ENCODE measurements at regions not wholly inside any gene's neighbourhood (a gene's known extent, or its start where the extent isn't known, plus 50 kb on each side); places are given as distances from the start of the nearest gene placed in this dataset.
"Not testable (repeated sequence)": the region's sequence is repeated elsewhere in the genome, so short reads cannot be mapped to it uniquely, and the experiment has no call there.

DNA sequence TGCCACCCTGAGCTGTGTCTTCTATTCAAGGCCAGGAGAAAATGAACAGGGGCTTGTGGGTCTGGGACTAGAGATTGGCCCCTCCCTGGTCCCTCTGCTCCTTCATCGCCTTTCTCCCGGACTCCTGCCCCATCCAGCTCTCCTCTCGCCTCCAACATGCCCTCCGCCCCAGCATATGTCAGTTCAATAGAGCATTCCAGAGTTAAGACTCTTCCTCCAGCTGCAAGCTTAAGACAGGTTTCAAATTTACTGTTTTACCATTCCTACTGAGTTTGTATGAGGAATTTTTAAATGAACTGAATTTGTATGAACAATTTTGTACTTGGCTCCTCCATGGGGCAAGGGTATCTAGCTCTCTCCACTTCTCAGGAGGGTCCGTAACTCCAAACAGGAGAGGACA lies 195.6 kb downstream of the TBC1D2B start:
- DNase-seq = no peak

DNA sequence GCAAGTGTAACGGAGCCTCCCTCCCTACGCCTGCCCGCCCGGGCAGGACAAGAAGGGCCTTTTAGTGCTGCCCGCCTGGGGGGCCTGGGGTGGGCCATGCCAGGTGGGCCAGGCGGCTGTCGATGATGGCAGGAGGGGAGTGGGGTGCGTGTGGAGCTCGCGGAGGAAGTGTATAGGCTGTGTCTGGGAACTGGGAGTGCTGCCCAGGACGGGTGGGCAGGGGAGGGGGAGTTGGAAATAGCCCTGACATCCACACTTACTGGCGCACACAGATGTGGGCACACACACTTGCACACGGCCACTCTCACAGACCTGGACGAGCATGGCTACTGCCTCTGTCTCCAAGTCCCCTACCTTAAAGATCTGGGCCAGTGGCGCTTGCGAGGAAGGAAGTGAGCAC lies 196.0 kb downstream of the TBC1D2B start:
- DNase-seq = not testable (repeated sequence)

DNA sequence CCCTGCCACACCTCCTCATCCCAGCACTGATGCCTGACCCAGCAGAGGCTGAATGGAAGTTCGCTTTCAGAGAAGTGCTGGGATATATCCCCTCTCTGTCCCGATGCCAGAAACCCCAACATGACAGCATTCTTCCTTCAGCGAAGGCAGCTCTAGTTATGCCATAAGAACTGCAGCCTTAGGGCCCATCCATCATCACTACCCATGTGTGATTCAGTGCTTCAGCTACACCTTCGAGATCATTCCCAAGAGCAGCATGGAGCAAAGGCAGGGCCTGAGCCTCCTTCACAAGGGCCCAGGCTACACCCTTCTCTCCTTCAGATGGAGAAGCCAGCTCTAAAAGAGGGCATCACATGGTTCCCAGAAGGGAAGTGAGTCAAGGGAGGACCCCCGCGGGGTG lies 198.0 kb downstream of the TBC1D2B start:
- DNase-seq = not testable (repeated sequence)

DNA sequence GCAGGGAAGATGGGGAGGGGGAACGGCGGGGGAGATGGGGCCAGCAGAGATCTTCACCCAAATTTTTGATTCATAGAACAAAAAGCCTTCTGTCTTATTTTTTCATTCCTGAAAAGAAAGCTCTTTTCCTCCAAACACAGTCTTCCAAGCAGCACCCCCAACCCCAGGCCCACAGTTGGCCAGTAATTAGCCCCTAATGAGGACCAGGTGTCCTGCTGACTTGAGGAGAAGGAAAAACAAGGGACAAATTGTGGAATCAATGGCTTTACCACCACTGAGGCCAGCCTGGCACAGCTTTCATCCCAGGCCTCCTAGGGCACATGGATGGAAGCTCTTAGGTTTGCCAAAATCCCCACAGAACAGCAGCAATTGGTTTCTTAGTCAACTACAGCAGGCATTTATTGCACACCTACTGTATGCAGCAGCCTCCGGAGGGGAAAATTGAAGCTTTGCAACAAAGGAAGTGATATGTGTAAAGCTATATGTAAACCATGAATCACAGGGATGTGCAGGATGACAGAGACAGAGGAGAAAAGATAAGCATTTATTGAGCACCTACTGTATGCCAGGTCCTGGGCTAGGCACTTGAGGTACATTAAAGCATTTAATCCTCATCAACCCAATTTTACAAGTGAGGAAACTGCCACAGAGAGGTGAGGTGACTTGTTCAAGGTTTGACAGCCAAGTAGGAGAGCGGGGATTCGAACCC lies 199.5 kb downstream of the TBC1D2B start:
- peak in 2 of 56 donors; percentile 6 to 23 for DNase-seq

DNA sequence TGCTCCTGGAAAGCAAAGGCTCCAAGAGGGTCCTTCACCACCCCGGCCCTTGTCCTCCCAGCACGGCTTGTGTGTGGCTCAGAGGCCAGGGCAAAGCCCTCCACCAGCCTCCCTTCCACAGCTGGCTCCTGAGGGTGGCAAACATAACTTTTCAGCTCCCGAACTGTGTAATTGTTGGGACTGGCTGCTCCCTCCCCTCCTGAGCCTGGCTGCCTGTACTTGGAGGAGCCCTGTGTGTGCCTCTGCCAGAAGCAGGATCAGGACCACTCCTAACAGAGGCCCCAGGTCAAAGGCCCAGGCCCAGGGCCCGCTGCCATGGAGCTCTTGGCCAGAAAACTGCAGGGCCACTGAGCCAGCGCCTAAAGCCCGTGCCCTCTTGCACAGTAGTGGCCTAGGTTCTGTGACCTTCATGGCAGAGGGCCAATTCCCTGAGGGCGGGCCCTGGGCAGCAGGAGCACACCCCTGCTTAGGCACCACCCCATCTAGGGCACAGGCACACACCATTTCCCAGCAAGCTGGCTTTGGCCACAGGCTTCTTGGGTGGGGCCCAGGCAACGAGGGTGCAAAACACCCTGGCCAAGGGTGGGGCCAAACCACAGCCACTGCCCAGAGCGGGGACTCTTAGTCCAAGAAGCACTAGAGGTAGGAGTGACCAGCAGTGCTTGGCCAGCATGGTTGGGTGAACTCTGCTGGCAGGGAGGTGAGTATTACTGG lies 201.2 kb downstream of the TBC1D2B start:
- DNase-seq = not testable (repeated sequence)

DNA sequence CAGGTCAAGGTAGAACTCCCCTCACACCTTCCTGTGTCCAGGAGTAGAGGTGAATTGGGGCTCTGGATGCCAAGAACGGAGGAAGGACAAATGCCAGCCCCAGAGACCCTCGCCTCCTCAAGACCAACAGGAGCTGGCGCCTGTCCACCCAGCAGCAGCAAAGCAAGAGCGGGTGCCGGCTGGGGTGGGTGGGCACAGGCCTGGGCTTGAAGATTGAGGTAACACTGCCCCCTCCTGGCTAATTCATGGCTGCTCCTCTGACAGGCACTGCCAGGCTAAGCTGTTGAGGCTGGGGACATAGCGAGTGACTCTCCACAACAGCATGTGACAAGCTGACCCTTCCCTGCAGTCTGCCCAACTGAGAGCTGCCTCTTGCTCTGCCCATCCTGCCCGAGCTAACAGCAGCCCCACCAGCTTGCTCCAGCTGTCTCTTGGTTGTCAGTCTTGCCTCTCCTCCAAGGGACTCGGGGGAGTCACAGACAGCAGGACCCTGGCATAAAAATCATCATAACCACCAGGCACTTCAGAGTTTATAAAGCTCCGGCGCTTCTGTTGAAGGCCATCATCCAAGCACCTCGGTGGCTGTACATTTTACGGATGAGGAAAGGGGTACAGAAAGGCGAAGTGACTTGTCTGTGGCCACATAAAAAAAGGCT lies 202.3 kb downstream of the TBC1D2B start:
- DNase-seq = peak in 45 of 56 donors; percentile 7 to 74 (median 31)

DNA sequence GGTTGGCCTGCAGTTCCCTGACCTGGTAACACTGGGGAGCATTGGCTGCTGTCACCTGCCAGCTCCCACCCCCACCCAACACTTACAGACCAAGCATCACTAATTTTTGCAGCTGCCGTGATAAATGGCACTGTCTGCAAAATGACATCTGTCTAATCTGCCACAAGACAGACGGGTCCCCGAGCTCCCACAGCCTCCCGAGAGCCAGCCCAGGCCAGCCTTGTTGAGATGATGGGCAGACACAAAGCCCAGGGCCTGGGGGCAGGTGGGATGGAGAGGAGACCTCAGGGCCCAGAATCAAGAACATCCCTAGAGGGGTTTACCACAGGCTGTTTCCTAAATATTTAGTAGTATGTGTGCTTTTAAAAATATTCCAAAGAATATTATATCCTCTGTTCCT lies 203.4 kb downstream of the TBC1D2B start:
- no peak for DNase-seq

DNA sequence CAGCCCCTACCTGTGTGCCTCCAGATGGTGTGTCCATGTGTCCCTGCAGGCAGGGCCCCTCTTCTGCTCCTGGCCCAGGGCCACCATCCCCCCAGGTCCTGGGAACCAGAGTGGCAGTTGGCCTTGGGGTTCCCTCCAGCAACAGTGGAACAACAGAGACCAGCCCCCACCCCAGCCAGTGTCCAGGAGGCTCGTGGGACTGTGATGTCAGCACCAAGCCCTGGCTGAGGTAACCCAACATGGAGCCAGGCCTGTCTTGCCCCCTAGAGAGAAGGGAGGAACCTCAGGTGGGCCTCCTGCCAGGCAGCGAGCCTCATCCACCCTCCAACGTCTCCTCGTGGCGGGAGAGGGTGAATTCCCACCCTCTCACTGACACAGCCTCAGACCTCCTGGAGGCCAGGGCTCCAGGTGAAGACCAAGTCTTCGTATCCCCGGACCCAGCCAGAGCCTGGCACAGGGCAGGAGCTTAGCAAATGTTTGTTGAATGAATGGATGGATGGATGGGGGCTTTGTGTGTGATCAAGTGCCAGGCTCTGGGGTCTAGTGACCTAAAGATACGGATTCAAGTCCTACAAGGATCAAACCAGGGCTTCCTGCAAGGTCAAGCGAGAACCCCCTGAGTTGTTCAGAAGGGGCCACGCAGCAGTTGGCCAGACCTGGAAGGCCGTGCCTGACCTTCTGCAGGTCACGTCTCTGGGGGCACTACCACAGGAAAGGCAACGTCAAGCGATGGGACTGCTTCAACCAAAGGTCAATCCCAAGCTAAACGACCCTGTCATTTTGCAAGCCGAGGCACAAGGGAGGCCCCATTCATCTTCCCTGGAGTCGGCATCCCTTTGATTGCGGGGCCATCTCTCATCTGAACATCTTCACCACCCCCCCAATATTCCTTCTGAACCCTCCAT lies 204.7 kb downstream of the TBC1D2B start:
- not testable (repeated sequence) for DNase-seq

DNA sequence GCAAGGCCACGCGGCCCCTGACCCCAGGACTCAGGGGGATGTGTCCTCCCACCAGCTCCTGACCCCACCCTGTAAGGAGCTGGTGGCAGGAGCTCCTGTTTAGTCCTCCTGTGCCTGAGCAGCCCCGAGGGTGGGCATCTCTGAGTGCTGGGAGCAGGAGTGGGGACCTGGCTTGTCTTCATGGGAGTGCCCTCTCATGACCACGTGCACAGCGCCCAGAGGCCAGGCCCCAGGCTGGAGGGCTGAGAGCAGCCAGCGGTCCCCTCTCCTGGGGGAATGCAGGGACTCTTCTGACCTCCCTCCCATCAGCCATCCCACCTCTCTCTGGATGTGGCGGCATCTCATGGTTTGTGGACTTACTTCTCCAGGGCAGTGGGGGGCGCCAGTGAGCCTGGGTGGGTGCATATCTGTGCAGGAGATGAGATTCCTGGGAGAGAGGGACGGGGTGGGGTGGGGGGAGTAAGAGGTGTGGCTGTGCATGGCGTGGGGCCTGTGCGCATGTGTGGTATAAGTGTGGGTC lies 205.6 kb downstream of the TBC1D2B start:
- DNase-seq = no peak

DNA sequence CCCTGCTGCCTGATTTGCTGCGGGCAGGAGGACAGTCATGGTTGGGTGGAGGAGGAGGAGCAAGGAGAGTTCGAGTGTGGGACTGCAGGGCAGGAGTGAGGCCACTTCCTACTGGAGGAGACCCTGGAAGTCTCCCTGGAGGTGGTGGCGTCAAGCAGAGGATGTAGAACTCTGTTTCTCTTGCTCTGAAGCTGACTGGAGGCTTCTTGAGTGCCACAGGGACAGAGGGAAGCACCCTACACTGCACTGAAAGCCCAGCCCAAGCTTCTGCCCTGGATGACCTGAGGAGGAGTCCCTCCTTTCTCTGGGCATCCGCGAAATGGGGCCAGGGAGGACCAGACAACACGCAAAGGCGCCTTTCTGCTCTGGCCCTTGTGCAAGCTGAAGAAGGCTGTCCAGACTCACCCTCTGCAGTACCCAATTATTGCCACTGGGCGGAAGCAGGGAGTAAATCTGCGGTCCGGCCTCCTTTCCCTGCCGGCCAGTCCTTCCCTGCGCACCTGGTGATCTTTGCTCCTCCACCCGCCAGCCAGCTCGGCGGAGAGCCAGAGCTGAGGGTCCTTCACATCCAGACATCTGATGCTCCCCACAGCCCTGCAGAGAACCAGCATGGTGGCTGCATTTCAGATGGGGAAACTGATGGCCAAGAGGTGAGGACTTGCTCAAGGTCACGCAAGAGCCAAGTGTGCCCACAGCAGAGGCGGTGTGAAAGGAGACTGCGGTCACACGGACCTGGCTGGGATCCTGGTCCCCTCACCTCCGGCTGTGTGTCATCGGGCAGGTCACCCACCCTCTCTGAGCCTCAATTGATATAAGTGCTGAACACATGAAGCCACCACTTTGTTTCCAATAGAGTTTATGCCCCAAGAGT lies 207.1 kb downstream of the TBC1D2B start:
- DNase-seq = peak in 32 of 56 donors; percentile 4 to 62 (median 20)

DNA sequence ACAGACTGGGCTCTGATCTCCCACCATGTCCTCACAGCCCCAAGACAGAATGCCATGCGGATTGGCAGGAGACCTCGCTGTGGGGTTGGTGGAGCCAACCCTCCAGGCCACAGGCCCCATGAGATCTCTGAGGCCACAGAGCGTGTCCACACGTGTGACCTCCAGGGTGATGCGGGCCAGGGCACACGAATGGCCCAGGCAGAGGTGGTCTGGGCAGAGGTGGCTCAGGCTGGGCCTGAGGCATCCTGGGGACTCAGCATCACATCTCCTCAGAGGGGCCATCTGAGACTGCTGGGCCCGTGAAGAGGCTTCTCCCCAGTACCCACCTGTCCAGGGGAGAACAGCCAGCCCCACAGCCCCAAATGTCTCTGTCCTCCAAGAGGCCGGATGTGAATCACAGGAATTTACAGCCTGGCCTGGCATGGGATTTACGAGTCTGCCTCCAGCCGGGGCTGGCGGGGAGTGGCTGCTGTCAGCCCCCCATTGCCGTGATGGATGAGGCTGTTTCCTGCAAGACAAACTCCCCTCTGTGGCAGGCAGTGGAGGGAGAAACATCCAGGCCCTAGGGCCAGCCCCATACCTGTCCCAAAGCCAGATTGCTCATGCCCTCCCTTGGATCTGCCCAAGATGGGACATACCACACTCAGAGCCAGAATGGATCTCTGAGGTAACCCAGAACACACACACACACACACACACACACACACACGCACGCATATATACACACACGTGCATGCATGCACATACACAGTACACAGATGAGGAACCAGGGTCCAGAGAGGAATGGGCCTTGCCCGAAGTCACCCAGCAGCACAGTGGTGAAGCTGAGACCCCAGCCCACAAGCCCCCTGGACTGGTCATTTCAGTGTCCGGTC lies 208.3 kb downstream of the TBC1D2B start:
- no peak for DNase-seq

DNA sequence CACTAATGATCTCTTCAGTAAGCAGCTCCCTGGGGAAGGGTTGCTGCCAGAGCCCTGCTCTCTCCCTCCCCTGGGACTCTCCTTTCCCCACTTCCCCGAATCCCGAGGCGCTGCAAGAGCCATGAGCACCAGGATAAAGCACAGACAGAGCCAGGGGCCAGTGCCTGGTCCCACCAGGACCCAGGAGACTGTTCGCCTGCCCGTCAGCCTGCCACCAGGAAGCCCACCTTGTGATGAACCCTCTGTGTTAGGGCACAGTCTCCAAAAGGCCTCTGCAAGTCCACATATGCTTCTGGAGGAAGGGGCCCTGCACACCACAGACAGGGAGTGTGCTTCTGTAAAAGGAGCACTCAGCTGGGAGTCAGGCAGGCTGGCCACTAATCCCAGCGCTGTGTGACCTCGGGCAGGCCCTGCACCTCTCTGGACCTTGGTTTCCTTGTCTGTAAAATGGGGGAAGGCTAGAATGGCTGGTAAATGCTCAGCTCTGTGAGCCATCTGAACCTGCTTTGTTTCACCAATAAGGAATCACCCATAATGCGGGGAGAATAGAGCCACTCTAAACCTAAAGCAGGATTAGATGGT lies 209.4 kb downstream of the TBC1D2B start:
- DNase-seq = not testable (repeated sequence)

DNA sequence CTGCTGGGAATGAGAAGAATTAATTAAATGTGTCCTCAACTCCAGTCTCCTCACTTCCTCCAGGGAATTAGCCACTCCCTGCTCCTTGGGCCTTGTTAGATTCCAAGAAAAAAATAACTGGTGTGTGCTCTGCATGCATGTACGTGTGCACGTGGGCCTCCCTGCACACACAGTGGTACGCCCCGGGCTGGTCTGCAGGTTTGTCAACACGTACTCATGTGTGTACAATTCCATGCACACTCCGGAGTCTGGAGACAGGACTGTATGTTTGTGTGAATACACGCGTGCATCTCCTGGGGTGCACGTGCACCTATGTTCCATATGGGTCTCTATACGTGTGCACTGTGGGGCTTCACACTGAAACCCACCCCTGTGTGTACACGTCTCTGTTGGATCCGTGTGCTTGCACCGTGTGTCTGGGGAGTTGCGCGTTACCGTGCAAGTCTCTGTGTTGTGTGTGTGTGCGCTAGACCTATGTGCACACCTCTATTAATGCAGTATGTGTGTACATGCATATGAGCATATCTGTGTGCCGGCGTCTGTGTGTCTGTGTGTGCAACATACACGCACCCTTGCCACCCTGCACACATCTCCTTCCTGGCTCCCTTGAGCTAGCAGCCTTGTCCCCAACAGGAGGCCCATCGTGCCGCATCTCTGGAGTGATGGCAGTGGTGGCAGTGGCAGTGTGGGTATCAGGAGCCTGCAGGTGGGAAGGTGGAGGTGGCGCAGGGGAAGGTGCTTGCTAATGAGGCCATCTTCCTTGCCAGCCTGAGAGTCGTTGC lies 210.1 kb downstream of the TBC1D2B start:
- no peak for DNase-seq

DNA sequence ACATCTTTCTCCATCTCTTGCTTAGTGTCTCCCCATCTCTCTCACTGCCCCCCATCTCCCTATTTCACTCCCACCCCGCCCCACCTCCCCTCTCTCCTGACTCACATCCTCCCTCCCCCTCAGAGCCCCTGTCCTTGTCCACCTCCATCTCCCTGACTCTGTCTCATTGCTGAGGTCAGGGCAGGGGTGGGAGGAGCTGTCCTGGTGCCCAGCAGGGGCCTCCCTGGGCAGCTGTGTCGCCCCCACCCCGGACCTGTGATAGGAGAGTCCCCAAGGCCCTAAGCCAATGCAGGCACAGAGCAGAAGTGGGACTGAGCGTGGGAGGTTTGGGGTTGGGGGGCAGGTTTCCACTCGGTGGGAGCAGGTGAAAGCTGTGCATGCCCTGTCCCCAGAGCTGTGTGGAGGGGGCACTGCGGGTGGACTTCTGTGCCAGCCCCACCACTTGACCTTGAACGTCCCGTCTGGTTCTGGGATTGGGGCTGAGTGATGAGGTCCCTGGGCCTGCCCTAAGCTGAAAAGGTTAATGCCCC lies 210.8 kb downstream of the TBC1D2B start:
- DNase-seq = no peak

DNA sequence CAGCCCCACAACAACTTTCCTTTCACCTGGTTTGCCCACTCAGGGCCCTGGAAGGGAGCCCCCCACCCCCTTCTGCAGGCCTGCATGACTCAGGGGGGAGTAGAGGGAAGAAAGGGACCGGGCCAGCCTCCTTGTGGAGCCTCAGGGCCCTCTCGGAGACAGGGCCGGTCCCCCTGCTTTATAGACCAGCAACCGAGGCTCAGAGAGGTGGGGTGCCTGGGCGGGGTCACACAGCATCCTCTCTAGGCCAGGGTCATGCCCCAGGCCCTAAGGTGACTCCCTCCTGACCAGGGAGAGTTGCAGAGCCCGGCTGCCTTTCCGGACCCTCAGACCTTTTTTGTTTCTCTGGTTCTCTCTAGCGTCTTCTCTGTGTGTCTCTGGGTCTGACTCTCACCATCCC lies 211.3 kb downstream of the TBC1D2B start:
- no peak for DNase-seq

DNA sequence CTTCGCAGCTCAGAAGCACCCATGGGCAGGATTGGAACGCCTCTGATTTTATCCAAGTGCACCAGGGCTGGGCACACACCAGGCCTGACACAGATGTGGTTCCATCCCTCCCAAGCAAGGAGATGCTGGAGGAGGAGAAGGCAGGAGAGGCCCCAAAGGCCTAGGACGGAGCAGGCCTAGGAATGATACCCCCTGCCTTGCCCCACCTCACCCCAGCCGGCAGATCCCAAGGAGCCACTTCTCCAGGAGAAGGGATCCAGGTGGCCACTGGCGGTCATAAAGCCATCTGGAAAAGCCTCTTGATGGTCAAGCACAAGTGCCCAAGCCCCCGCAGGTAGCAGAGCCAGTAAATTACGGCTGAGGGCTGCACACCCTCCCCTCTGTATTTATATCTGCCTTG lies 211.8 kb downstream of the TBC1D2B start:
- DNase-seq = no peak

DNA sequence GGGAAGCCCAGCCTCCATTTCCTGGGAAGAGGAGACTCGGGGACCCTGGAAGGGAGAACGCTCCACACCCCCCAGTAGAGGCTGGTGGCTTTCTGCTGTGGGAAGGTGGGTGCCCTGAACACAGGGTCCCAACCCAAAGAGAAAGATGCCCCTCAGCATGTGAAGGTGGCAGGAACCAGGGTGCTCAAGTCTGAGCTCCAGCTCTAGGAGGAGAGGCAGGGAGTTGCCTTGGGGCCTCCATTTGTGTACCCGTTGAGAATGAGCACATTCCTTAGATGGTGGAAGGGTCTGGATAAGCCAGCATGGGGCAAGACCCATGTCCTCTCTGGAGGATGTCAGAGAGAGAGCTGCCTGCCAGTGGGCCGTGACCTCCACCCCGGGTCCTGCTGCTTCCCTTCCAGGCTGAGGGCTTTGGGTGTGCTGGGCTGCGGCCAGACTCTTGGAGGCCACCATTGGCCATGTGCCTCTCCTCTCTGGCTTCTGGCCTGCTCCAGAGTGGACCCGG lies 212.4 kb downstream of the TBC1D2B start:
- no peak for DNase-seq

Data from nucleus accumbens (tissue), 56 donors.